HEK293 (cell line): ENCODE measurements at regions not wholly inside any gene's neighbourhood (a gene's known extent, or its start where the extent isn't known, plus 50 kb on each side); places are given as distances from the start of the nearest gene placed in this dataset.

Experiments used
- CTCF ChIA-PET: fragments of 350-600 bp; formaldehyde crosslinking; extraction: SDS; loops from one replicate; lab custom pipeline; 2021; ENCODE audit warnings: antibody characterized with exemption; lab: Yijun Ruan, JAX
- POLR2A ChIA-PET: fragments of 300-600 bp; formaldehyde crosslinking; extraction: SDS; loops from one replicate; lab custom pipeline; 2020; ENCODE audit warnings: antibody characterized with exemption, inconsistent platforms; lab: Yijun Ruan, JAX
- H3K27ac ChIP-seq: fragments of 200-500 bp; sonication (Bioruptor generic); 2 replicates; pipeline ENCODE4 v1.5.1; 2014; ENCODE audit warnings: low read depth, low read length, control low read depth, inconsistent platforms; ENCODE audit errors: extremely low read depth
- H3K36me3 ChIP-seq, 2 experiments: fragments of 200-500 bp in 1 of 2; sonication (Bioruptor generic) in 1 of 2; 1 replicate in 1 of 2; 2 replicates in 1 of 2; pipeline ENCODE4 v1.5.1; 2014 to 2017; ENCODE audit warnings: inconsistent platforms in 2 of 2, low read length in 2 of 2; ENCODE audit not compliant: control insufficient read depth in 2 of 2, insufficient read depth in 1 of 2
- H3K4me1 ChIP-seq: fragments of 200-500 bp; sonication (Bioruptor generic); 2 replicates; pipeline ENCODE4 v1.5.1; 2014; ENCODE audit warnings: mild to moderate bottlenecking, low read length, inconsistent platforms; ENCODE audit not compliant: control insufficient read depth, insufficient read depth
- H3K4me3 ChIP-seq: 2 replicates; pipeline ENCODE4 v1.5.1; 2011; ENCODE audit warnings: low read depth, mild to moderate bottlenecking, control low read depth, low read length, moderate library complexity
- H3K9me3 ChIP-seq: fragments of 200-500 bp; sonication (Bioruptor generic); 2 replicates; pipeline ENCODE4 v1.5.1; 2014; ENCODE audit warnings: low read depth, low read length, inconsistent platforms; ENCODE audit not compliant: control insufficient read depth, insufficient read depth
- SALL2 ChIP-seq: fragments of 450-650 bp; formaldehyde crosslinking; IDR thresholded peaks from 2 replicates; pipeline ENCODE4 v1.5.0; 2017; ENCODE audit warnings: missing biosample characterization, mild to moderate bottlenecking, missing genetic modification characterization, borderline replicate concordance
- SP2 ChIP-seq: fragments of 450-650 bp; formaldehyde crosslinking; IDR thresholded peaks from 2 replicates; pipeline ENCODE4 v1.5.1; 2016; ENCODE audit warnings: missing biosample characterization, missing genetic modification characterization
- ZFHX2 ChIP-seq: fragments of 450-650 bp; formaldehyde crosslinking; conservative IDR thresholded peaks from 2 replicates; pipeline ENCODE4 v1.5.1; 2016; ENCODE audit warnings: missing biosample characterization, missing genetic modification characterization
- ZFP41 ChIP-seq: fragments of 450-650 bp; formaldehyde crosslinking; IDR thresholded peaks from 2 replicates; pipeline ENCODE4 v1.5.1; 2016; ENCODE audit warnings: missing biosample characterization, missing genetic modification characterization, borderline replicate concordance
- ZFP69B ChIP-seq: fragments of 450-650 bp; formaldehyde crosslinking; IDR thresholded peaks from 2 replicates; pipeline ENCODE4 v1.5.1; 2016; ENCODE audit warnings: missing biosample characterization, missing genetic modification characterization
- ZNF155 ChIP-seq: fragments of 450-650 bp; formaldehyde crosslinking; IDR thresholded peaks from 2 replicates; pipeline ENCODE4 v1.5.1; 2016; ENCODE audit warnings: missing biosample characterization, missing genetic modification characterization
- ZNF169 ChIP-seq: fragments of 450-650 bp; formaldehyde crosslinking; IDR thresholded peaks from 2 replicates; pipeline ENCODE4 v1.5.1; 2016; ENCODE audit warnings: missing biosample characterization, missing genetic modification characterization
- ZNF19 ChIP-seq: fragments of 450-650 bp; formaldehyde crosslinking; IDR thresholded peaks from 2 replicates; pipeline ENCODE4; 2016; ENCODE audit warnings: missing biosample characterization, missing genetic modification characterization, low read depth
- ZNF560 ChIP-seq: fragments of 450-650 bp; formaldehyde crosslinking; IDR thresholded peaks from 2 replicates; pipeline ENCODE4 v1.5.1; 2017; ENCODE audit warnings: missing biosample characterization, missing genetic modification characterization, borderline replicate concordance
- ZNF626 ChIP-seq: fragments of 450-650 bp; sonication (Bioruptor Pico); formaldehyde crosslinking; IDR thresholded peaks from 2 replicates; pipeline ENCODE4 v1.5.1; 2018; ENCODE audit warnings: missing biosample characterization, missing genetic modification characterization, inconsistent platforms
- ZNF76 ChIP-seq: fragments of 450-650 bp; formaldehyde crosslinking; IDR thresholded peaks from 2 replicates; pipeline ENCODE4; 2016; ENCODE audit warnings: low read depth, missing biosample characterization, missing genetic modification characterization, borderline replicate concordance
- TF ChIP-seq, protein P1 (sequence below): fragments of 450-650 bp; formaldehyde crosslinking; IDR thresholded peaks from 2 replicates; pipeline ENCODE4 v1.5.1; 2016; ENCODE audit warnings: missing biosample characterization, missing genetic modification characterization, borderline replicate concordance
- TF ChIP-seq, protein P2 (sequence below): fragments of 450-650 bp; formaldehyde crosslinking; IDR thresholded peaks from 2 replicates; pipeline ENCODE4 v1.5.1; 2017; ENCODE audit warnings: missing biosample characterization, missing genetic modification characterization
- TF ChIP-seq, protein P3 (sequence below): fragments of 450-650 bp; formaldehyde crosslinking; IDR thresholded peaks from 2 replicates; pipeline ENCODE4 v1.5.1; 2016; ENCODE audit warnings: missing biosample characterization, missing genetic modification characterization
- TF ChIP-seq, protein P4 (sequence below): fragments of 450-650 bp; formaldehyde crosslinking; IDR thresholded peaks from 2 replicates; pipeline ENCODE4 v1.5.1; 2016; ENCODE audit warnings: missing biosample characterization, missing genetic modification characterization, borderline replicate concordance
- TF ChIP-seq, protein P5 (sequence below): fragments of 450-650 bp; formaldehyde crosslinking; IDR thresholded peaks from 2 replicates; pipeline ENCODE4 v1.5.1; 2017; ENCODE audit warnings: missing biosample characterization, missing genetic modification characterization

DNA sequence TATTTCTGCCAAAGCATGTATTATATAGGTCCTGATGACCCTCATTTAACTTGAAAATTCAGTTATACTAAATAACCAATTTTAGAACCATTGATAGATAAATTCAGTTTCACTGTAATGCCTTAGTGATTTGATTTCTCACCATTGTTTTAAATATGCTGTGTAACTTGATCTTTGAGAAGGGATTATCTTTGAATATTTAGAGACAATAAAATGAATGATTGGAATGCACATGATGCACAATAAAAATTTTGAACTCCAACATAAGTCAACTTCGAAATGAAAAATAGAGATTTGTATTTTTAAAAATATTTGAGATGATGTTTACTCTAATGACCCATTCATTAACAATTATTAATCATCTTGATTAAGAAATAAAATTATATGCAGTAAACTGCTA, 654.5 kb downstream of the OLFM4 start:
- Histone ChIP-seq H3K4me1 (no peaks in the 10 kb centered on the region), H3K4me3 (no peak overlapping the region), H3K9me3 (no peaks in the 10 kb centered on the region), H3K36me3 (no peaks in the 10 kb centered on the region), H3K27ac (no peak overlapping the region)
- CTCF ChIA-PET = no interaction called here
- POLR2A ChIA-PET = no interaction called here
- no peak for TF ChIP-seq ZNF169 (tag by site-specific recombination)
- TF ChIP-seq ZFHX2 = no peak
- TF ChIP-seq ZFP41 (tag by site-specific recombination) = no peak
- TF ChIP-seq, protein P1, sequence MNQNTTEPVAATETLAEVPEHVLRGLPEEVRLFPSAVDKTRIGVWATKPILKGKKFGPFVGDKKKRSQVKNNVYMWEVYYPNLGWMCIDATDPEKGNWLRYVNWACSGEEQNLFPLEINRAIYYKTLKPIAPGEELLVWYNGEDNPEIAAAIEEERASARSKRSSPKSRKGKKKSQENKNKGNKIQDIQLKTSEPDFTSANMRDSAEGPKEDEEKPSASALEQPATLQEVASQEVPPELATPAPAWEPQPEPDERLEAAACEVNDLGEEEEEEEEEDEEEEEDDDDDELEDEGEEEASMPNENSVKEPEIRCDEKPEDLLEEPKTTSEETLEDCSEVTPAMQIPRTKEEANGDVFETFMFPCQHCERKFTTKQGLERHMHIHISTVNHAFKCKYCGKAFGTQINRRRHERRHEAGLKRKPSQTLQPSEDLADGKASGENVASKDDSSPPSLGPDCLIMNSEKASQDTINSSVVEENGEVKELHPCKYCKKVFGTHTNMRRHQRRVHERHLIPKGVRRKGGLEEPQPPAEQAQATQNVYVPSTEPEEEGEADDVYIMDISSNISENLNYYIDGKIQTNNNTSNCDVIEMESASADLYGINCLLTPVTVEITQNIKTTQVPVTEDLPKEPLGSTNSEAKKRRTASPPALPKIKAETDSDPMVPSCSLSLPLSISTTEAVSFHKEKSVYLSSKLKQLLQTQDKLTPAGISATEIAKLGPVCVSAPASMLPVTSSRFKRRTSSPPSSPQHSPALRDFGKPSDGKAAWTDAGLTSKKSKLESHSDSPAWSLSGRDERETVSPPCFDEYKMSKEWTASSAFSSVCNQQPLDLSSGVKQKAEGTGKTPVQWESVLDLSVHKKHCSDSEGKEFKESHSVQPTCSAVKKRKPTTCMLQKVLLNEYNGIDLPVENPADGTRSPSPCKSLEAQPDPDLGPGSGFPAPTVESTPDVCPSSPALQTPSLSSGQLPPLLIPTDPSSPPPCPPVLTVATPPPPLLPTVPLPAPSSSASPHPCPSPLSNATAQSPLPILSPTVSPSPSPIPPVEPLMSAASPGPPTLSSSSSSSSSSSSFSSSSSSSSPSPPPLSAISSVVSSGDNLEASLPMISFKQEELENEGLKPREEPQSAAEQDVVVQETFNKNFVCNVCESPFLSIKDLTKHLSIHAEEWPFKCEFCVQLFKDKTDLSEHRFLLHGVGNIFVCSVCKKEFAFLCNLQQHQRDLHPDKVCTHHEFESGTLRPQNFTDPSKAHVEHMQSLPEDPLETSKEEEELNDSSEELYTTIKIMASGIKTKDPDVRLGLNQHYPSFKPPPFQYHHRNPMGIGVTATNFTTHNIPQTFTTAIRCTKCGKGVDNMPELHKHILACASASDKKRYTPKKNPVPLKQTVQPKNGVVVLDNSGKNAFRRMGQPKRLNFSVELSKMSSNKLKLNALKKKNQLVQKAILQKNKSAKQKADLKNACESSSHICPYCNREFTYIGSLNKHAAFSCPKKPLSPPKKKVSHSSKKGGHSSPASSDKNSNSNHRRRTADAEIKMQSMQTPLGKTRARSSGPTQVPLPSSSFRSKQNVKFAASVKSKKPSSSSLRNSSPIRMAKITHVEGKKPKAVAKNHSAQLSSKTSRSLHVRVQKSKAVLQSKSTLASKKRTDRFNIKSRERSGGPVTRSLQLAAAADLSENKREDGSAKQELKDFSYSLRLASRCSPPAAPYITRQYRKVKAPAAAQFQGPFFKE (tag by site-specific recombination) = no peak
- TF ChIP-seq, protein P2, sequence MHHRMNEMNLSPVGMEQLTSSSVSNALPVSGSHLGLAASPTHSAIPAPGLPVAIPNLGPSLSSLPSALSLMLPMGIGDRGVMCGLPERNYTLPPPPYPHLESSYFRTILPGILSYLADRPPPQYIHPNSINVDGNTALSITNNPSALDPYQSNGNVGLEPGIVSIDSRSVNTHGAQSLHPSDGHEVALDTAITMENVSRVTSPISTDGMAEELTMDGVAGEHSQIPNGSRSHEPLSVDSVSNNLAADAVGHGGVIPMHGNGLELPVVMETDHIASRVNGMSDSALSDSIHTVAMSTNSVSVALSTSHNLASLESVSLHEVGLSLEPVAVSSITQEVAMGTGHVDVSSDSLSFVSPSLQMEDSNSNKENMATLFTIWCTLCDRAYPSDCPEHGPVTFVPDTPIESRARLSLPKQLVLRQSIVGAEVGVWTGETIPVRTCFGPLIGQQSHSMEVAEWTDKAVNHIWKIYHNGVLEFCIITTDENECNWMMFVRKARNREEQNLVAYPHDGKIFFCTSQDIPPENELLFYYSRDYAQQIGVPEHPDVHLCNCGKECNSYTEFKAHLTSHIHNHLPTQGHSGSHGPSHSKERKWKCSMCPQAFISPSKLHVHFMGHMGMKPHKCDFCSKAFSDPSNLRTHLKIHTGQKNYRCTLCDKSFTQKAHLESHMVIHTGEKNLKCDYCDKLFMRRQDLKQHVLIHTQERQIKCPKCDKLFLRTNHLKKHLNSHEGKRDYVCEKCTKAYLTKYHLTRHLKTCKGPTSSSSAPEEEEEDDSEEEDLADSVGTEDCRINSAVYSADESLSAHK (tag by site-specific recombination) = no peak
- TF ChIP-seq, protein P3, sequence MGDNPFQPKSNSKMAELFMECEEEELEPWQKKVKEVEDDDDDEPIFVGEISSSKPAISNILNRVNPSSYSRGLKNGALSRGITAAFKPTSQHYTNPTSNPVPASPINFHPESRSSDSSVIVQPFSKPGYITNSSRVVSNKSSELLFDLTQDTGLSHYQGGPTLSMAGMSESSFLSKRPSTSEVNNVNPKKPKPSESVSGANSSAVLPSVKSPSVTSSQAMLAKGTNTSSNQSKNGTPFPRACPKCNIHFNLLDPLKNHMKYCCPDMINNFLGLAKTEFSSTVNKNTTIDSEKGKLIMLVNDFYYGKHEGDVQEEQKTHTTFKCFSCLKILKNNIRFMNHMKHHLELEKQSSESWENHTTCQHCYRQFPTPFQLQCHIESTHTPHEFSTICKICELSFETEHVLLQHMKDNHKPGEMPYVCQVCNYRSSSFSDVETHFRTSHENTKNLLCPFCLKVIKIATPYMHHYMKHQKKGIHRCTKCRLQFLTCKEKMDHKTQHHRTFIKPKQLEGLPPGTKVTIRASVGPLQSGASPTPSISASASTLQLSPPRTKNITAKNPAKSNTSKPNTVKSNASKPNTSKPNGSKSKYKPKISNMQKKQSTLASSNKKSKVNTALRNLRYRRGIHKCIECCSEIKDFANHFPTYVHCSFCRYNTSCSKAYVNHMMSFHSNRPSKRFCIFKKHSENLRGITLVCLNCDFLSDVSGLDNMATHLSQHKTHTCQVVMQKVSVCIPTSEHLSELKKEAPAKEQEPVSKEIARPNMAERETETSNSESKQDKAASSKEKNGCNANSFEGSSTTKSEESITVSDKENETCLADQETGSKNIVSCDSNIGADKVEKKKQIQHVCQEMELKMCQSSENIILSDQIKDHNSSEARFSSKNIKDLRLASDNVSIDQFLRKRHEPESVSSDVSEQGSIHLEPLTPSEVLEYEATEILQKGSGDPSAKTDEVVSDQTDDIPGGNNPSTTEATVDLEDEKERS (tag by site-specific recombination) = no peak
- no peak for TF ChIP-seq SALL2 (tag by site-specific recombination)
- TF ChIP-seq ZNF76 (tag by site-specific recombination) = no peak

DNA sequence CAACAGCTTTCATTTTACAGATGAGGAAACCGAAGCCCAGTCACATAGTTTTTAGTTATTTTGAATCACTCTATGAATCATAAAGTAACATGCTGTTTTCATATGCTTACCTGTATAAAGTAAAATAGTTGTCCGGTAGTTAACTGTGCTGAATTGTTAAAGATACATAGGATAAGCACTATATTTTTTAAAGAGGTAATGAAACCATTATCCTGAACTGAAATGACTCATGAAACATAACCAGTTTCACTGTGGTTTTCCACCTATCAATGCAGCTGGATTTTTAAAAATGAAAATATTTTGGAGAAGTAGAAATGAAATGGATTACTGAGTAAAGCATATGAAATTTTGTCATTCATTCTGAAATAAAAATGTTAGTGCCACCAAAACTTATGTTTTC, 655.0 kb downstream of the OLFM4 start:
- Histone ChIP-seq H3K36me3 (no peaks in the 10 kb centered on the region), H3K4me1 (no peaks in the 10 kb centered on the region), H3K4me3 (no peak overlapping the region), H3K9me3 (no peaks in the 10 kb centered on the region), H3K27ac (no peak overlapping the region)
- CTCF ChIA-PET = no interaction called here
- POLR2A ChIA-PET = no interaction called here
- TF ChIP-seq, protein P2 (tag by site-specific recombination) = no peak
- TF ChIP-seq ZFP69B (tag by site-specific recombination) (no peak), ZNF155 (tag by site-specific recombination) (no peak), ZNF19 (tag by site-specific recombination) (no peak), SP2 (tag by site-specific recombination) (no peak), ZNF626 (tag by site-specific recombination) (no peak), ZNF560 (no peak), ZNF76 (tag by site-specific recombination) (no peak)
- TF ChIP-seq, protein P4, sequence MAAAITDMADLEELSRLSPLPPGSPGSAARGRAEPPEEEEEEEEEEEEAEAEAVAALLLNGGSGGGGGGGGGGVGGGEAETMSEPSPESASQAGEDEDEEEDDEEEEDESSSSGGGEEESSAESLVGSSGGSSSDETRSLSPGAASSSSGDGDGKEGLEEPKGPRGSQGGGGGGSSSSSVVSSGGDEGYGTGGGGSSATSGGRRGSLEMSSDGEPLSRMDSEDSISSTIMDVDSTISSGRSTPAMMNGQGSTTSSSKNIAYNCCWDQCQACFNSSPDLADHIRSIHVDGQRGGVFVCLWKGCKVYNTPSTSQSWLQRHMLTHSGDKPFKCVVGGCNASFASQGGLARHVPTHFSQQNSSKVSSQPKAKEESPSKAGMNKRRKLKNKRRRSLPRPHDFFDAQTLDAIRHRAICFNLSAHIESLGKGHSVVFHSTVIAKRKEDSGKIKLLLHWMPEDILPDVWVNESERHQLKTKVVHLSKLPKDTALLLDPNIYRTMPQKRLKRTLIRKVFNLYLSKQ (tag by site-specific recombination) = no peak
- TF ChIP-seq, protein P5, sequence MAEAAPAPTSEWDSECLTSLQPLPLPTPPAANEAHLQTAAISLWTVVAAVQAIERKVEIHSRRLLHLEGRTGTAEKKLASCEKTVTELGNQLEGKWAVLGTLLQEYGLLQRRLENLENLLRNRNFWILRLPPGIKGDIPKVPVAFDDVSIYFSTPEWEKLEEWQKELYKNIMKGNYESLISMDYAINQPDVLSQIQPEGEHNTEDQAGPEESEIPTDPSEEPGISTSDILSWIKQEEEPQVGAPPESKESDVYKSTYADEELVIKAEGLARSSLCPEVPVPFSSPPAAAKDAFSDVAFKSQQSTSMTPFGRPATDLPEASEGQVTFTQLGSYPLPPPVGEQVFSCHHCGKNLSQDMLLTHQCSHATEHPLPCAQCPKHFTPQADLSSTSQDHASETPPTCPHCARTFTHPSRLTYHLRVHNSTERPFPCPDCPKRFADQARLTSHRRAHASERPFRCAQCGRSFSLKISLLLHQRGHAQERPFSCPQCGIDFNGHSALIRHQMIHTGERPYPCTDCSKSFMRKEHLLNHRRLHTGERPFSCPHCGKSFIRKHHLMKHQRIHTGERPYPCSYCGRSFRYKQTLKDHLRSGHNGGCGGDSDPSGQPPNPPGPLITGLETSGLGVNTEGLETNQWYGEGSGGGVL (tag by site-specific recombination) = no peak
